SH-SY5Y (cell line): ENCODE measurements at regions not wholly inside any gene's neighbourhood (a gene's known extent, or its start where the extent isn't known, plus 50 kb on each side); places are given as distances from the start of the nearest gene placed in this dataset.

Source experiments
- GATA2 ChIP-seq: IDR thresholded peaks from 2 replicates; pipeline ENCODE4 v1.6.1; 2011; ENCODE audit warnings: mild to moderate bottlenecking, low read depth, low read length
- GATA3 ChIP-seq: IDR thresholded peaks from 2 replicates; pipeline ENCODE4 v1.6.1; 2011; ENCODE audit warnings: low read depth, mild to moderate bottlenecking, low read length, moderate library complexity

DNA sequence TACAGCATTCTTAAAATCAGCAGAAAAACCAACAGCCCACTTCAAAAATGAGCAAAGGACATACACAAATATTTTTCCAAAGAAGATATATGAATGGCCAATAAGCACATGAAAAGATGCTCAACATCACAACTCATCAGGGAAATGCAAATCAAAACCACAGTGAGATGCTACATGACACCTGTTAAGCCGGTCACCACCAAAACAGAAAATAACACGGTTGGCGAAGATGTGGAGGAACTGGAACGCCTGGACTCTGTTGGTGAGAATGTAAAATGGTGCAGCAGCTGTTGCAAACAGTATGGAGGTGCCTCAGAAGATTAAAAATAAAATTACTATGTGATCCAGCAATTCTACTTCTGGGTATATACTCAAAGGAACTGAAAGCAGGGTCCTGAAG, 184.8 kb downstream of the INHBB start:
- TF ChIP-seq GATA2 (no peak), GATA3 (no peak)
